Lower leg skin (tissue), 4 donors: ENCODE measurements at regions not wholly inside any gene's neighbourhood (a gene's known extent, or its start where the extent isn't known, plus 50 kb on each side); places are given as distances from the start of the nearest gene placed in this dataset.

Experiments used
- DNase-seq, 2 donors: peaks; one replicate each; pipeline ENCODE4 v3.0.0-alpha.2; 2019; ENCODE audit warnings: low spot score in 2 of 2
- H3K4me3 ChIP-seq: fragments of 200-600 bp; sonication (generic); 2 replicates; pipeline ENCODE4 v1.5.1; 2017; ENCODE audit warnings: mild to moderate bottlenecking, low read depth; ENCODE audit not compliant: poor library complexity, severe bottlenecking
- CTCF ChIP-seq, 3 donors: fragments of 450-650 bp; IDR thresholded peaks; one replicate each; pipeline ENCODE4 v1.5.1; 2016; ENCODE audit warnings: antibody characterized with exemption in 3 of 3, mild to moderate bottlenecking in 3 of 3, moderate library complexity in 2 of 3
- POLR2A ChIP-seq, 2 donors: fragments of 450-650 bp; IDR thresholded peaks; one replicate each; pipeline ENCODE4 v1.6.1; 2016 to 2017; ENCODE audit warnings: antibody characterized with exemption in 2 of 2, mild to moderate bottlenecking in 1 of 2, moderate library complexity in 1 of 2
- WGBS, 2 donors: methylation state at CpG; one replicate each; pipeline ENCODE4 v1.1.5; 2018; 5-methylcytosine and 5-hydroxymethylcytosine counted together
- intact Hi-C: fragments of 100-400 bp; cut with DNase I; formaldehyde crosslinking; loops from one replicate; pipeline ENCODE4 v1.15.0; 2023; ENCODE audit warnings: low total_unique reads

- intact Hi-C loops, result no loop called here
- 17% methylated on average over 4 of the region's 4 CpGs for WGBS, 2 donors
- no peak overlapping the region for H3K4me3 ChIP-seq
- no peak for DNase-seq
- TF ChIP-seq POLR2A (IDR thresholded peaks at IDR 0.05), result no peak
- TF ChIP-seq CTCF (IDR thresholded peaks at IDR 0.05), result no peak
These were observed 1651.9 kb upstream of the MIR17HG start for GRCh38 chr13:89695343-89696257.

GRCh38 chr13:89701913-89702312 lies 1645.6 kb upstream of the MIR17HG start:
- no peak for DNase-seq
- TF ChIP-seq CTCF (IDR thresholded peaks at IDR 0.05) (no peak), POLR2A (IDR thresholded peaks at IDR 0.05) (no peak)
- intact Hi-C loops, result no loop called here
- H3K4me3 ChIP-seq, result no peak overlapping the region
- 89% methylated on average over 9 of the region's 9 CpGs for WGBS, 2 donors

- no peak for DNase-seq
- H3K4me3 ChIP-seq, result no peak overlapping the region
- TF ChIP-seq POLR2A (IDR thresholded peaks at IDR 0.05) (no peak), CTCF (IDR thresholded peaks at IDR 0.05) (no peak)
- intact Hi-C loops, result no loop called here
These were observed 1643.4 kb upstream of the MIR17HG start for GRCh38 chr13:89704040-89704439.

DNA sequence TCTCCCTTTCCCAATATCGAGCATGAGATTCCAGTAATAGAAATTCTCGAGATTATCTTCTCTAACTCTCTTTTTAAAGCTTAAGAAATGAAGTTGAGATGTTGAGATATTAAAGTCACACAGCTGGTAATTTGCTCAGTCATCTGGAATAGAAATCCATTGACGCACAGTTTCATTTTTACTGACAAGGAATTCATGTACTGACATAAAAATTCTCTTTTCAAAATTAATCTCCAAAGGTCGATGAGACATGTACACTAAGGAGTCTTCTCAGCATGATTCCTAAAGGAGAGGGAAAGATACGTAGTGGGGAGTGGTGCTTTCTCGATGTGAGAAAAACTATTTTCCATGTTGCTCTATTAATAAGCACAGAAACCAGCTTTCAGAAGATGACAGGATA lies 1639.5 kb upstream of the MIR17HG start:
- 81% methylated on average over 6 of the region's 6 CpGs for WGBS, 2 donors
- DNase-seq, result no peak
- intact Hi-C loops, result no loop called here
- TF ChIP-seq CTCF (IDR thresholded peaks at IDR 0.05) (no peak), POLR2A (IDR thresholded peaks at IDR 0.05) (no peak)
- no peak overlapping the region for H3K4me3 ChIP-seq

- no peak overlapping the region for H3K4me3 ChIP-seq
- intact Hi-C loops, result no loop called here
- no peak for DNase-seq
- WGBS, 2 donors, result 83 to 84% methylated on average over 4 of the region's 4 CpGs
- TF ChIP-seq CTCF (IDR thresholded peaks at IDR 0.05), result no peak
- no peak for TF ChIP-seq POLR2A (IDR thresholded peaks at IDR 0.05)
These were observed 1626.3 kb upstream of the MIR17HG start for GRCh38 chr13:89721216-89721615.
